CD14-positive monocyte (primary cell): ENCODE measurements at regions not wholly inside any gene's neighbourhood (a gene's known extent, or its start where the extent isn't known, plus 50 kb on each side); places are given as distances from the start of the nearest gene placed in this dataset.

ENCODE experiments used
- DNase-seq, 3 donors: peaks; one replicate each; pipeline ENCODE4 v3.0.0-alpha.2; 2011 to 2022
- H2AFZ ChIP-seq: 2 replicates; pipeline ENCODE4 v1.6.0; 2012; ENCODE audit warnings: mild to moderate bottlenecking, low read depth, low read length, inconsistent platforms; ENCODE audit not compliant: insufficient read depth, poor library complexity, severe bottlenecking
- H3K27ac ChIP-seq, 2 donors: 1 replicate in 1 of 2; 2 replicates in 1 of 2; pipeline ENCODE4 v1.5.1; 2012 to 2013; ENCODE audit warnings: low read length in 2 of 2, control low read depth in 1 of 2, inconsistent platforms in 1 of 2, low read depth in 1 of 2, mild to moderate bottlenecking in 1 of 2
- H3K27me3 ChIP-seq, 2 donors: one replicate each; pipeline versions ENCODE4 v1.6.0 to v1.6.1; 2011 to 2013; ENCODE audit warnings: low read length in 2 of 2; ENCODE audit not compliant: control insufficient read depth in 2 of 2, insufficient read depth in 2 of 2
- H3K36me3 ChIP-seq, 2 donors: replicated peaks in 1 of 2; 1 replicate in 1 of 2; 2 replicates in 1 of 2; pipeline versions ENCODE4 v1.5.1 to v1.6.1; 2012 to 2013; ENCODE audit warnings: low read length in 2 of 2, control low read depth in 1 of 2, inconsistent platforms in 1 of 2, mild to moderate bottlenecking in 1 of 2; ENCODE audit not compliant: insufficient read depth in 2 of 2, control insufficient read depth in 1 of 2
- H3K4me1 ChIP-seq, 2 donors: 1 replicate in 1 of 2; 2 replicates in 1 of 2; pipeline versions ENCODE4 v1.5.1 to v1.6.1; 2012 to 2013; ENCODE audit warnings: low read length in 2 of 2, control low read depth in 1 of 2, inconsistent platforms in 1 of 2, mild to moderate bottlenecking in 1 of 2, moderate library complexity in 1 of 2; ENCODE audit not compliant: insufficient read depth in 2 of 2, control insufficient read depth in 1 of 2
- H3K4me2 ChIP-seq: replicated peaks from 2 replicates; pipeline ENCODE3; 2012; ENCODE audit warnings: low read length, moderate library complexity, mild to moderate bottlenecking; ENCODE audit not compliant: poor library complexity, severe bottlenecking; ENCODE audit errors: extremely low read depth
- H3K4me3 ChIP-seq, 3 experiments: fragments of 200-600 bp in 1 of 3; sonication (generic) in 1 of 3; replicated peaks in 1 of 3; 1 replicate in 2 of 3; 2 replicates in 1 of 3; pipeline ENCODE4 v1.5.1; 2011 to 2013; ENCODE audit warnings: low read length in 3 of 3, mild to moderate bottlenecking in 3 of 3, control low read depth in 2 of 3, low read depth in 2 of 3, inconsistent platforms in 1 of 3, moderate library complexity in 1 of 3
- H3K79me2 ChIP-seq: 2 replicates; pipeline ENCODE4 v1.6.0; 2012; ENCODE audit warnings: mild to moderate bottlenecking, control low read depth, inconsistent platforms, low read length, moderate library complexity; ENCODE audit not compliant: insufficient read depth
- H3K9ac ChIP-seq: 2 replicates; pipeline ENCODE4 v1.6.0; 2017; ENCODE audit warnings: low read length, mild to moderate bottlenecking; ENCODE audit not compliant: insufficient read depth, poor library complexity, severe bottlenecking
- H3K9me3 ChIP-seq, 2 donors: replicated peaks in 1 of 2; 1 replicate in 1 of 2; 2 replicates in 1 of 2; pipeline versions ENCODE4 v1.5.1 to v1.6.1; 2012 to 2013; ENCODE audit warnings: low read length in 2 of 2, control low read depth in 1 of 2; ENCODE audit not compliant: control insufficient read depth in 1 of 2, insufficient read depth in 1 of 2
- H4K20me1 ChIP-seq: 2 replicates; pipeline ENCODE4 v1.6.0; 2012; ENCODE audit warnings: mild to moderate bottlenecking, low read length, control low read depth, moderate library complexity; ENCODE audit not compliant: insufficient read depth
- H3K27ac Mint-ChIP-seq, 7 donors: one replicate each; pipeline ENCODE4 v1.8.0; 2020; ENCODE audit warnings: mild to moderate bottlenecking in 7 of 7, mixed read lengths in 7 of 7, moderate library complexity in 6 of 7, inconsistent platforms in 2 of 7
- H3K27me3 Mint-ChIP-seq, 3 donors: one replicate each; pipeline ENCODE4 v1.8.0; 2021 to 2022; ENCODE audit warnings: low read depth in 3 of 3, mild to moderate bottlenecking in 3 of 3, mixed read lengths in 3 of 3, moderate library complexity in 3 of 3, inconsistent platforms in 1 of 3
- H3K36me3 Mint-ChIP-seq, 2 donors: one replicate each; pipeline ENCODE4 v1.8.0; 2020; ENCODE audit warnings: mixed read lengths in 2 of 2, inconsistent platforms in 1 of 2, mild to moderate bottlenecking in 1 of 2
- H3K4me1 Mint-ChIP-seq: one replicate; pipeline ENCODE4 v1.8.0; 2020; ENCODE audit warnings: mild to moderate bottlenecking, mixed read lengths
- H3K4me3 Mint-ChIP-seq, 2 donors: one replicate each; pipeline ENCODE4 v1.8.0; 2020; ENCODE audit warnings: mild to moderate bottlenecking in 2 of 2, mixed read lengths in 2 of 2, moderate library complexity in 1 of 2
- H3K9me3 Mint-ChIP-seq, 7 donors: one replicate each; pipeline ENCODE4 v1.8.0; 2020 to 2022; ENCODE audit warnings: mixed read lengths in 7 of 7, mild to moderate bottlenecking in 6 of 7, moderate library complexity in 6 of 7, inconsistent platforms in 2 of 7
- CTCF ChIP-seq: fragments of 200-600 bp; IDR thresholded peaks from one replicate; pipeline ENCODE4 v1.8.0; 2022; ENCODE audit warnings: antibody characterized with exemption, mild to moderate bottlenecking
- WGBS: methylation state at CpG from one replicate; pipeline ENCODE4 v1.1.5; 2013; ENCODE audit warnings: missing lambda C conversion rate; ENCODE audit not compliant: insufficient coverage; 5-methylcytosine and 5-hydroxymethylcytosine counted together
- intact Hi-C, 2 donors: fragments of 100-400 bp; cut with micrococcal nuclease; formaldehyde crosslinking; loops; one replicate each; pipeline versions ENCODE4 v1.15.0 to v1.15.1; 2023

GRCh38 chr5:101995585-101995984 lies 300.5 kb downstream of the SLCO4C1 start:
- Mint-ChIP-seq H3K36me3 (no peaks in the 10 kb centered on the region), H3K4me1 (no peaks in the 10 kb centered on the region)
- no peaks in the 10 kb centered on the region for H3K9me3 ChIP-seq

GRCh38 chr5:101991486-101991885 lies 304.6 kb downstream of the SLCO4C1 start:
- Histone ChIP-seq H3K9me3 (no peaks in the 10 kb centered on the region), H3K27me3 (no peaks in the 10 kb centered on the region), H3K9ac (no peak overlapping the region), H3K4me3 (no peak overlapping the region), H3K4me2 (no peak overlapping the region), H2AFZ (no peak overlapping the region), H3K79me2 (no peaks in the 10 kb centered on the region), H3K27ac (no peak overlapping the region), H3K4me1 (no peaks in the 10 kb centered on the region), H3K36me3 (no peaks in the 10 kb centered on the region), H4K20me1 (no peaks in the 10 kb centered on the region)
- no peak overlapping the region for H3K27ac Mint-ChIP-seq
- H3K4me3 Mint-ChIP-seq, result no peak overlapping the region
- no peak for DNase-seq
- no CpG with 5 or more reads among the region's 1 CpG for WGBS
- H3K36me3 Mint-ChIP-seq, result no peaks in the 10 kb centered on the region
- H3K9me3 Mint-ChIP-seq, result peaks cover 0 to 2% (median 0%) of the 10 kb centered on the region in 7 donors
- H3K4me1 Mint-ChIP-seq, result no peaks in the 10 kb centered on the region
- no peak for TF ChIP-seq CTCF
- intact Hi-C loops, result no loop called here
- peaks cover 0 to 2% (median 0%) of the 10 kb centered on the region in 3 donors for H3K27me3 Mint-ChIP-seq

More at GRCh38 chr5:101995585-101995984, 300.5 kb downstream of the SLCO4C1 start:
- no peak overlapping the region for H3K4me2 ChIP-seq
- TF ChIP-seq CTCF, result no peak
- Mint-ChIP-seq H3K27ac (no peak overlapping the region), H3K9me3 (peaks cover 0 to 1% (median 0%) of the 10 kb centered on the region in 7 donors), H3K27me3 (peaks cover 0 to 2% (median 0%) of the 10 kb centered on the region in 3 donors), H3K4me3 (no peak overlapping the region)
- DNase-seq, result no peak
- no peaks in the 10 kb centered on the region for H3K79me2 ChIP-seq
- no peak overlapping the region for H3K4me3 ChIP-seq
- H3K36me3 ChIP-seq, result no peaks in the 10 kb centered on the region
- H3K9ac ChIP-seq, result no peak overlapping the region
- H4K20me1 ChIP-seq, result no peaks in the 10 kb centered on the region
- no peaks in the 10 kb centered on the region for H3K4me1 ChIP-seq
- intact Hi-C loops, result loop anchor here in 1 of 2 donors (5.0 kb wide), 1 partner anchor 307 kb away; no protein-coding TSS in a partner anchor
- H2AFZ ChIP-seq, result no peak overlapping the region
- no peak overlapping the region for H3K27ac ChIP-seq
- WGBS, result 86% methylated on average over 2 of the region's 2 CpGs
- H3K27me3 ChIP-seq, result no peaks in the 10 kb centered on the region
